Panc1 (cell line): ENCODE measurements at regions not wholly inside any gene's neighbourhood (a gene's known extent, or its start where the extent isn't known, plus 50 kb on each side); places are given as distances from the start of the nearest gene placed in this dataset.

ENCODE experiments used
- ATAC-seq: fragments of 200-7000 bp; cut with Tn5 transposase; 2 replicates; pipeline ENCODE4 v1.9.1; 2020; ENCODE audit warnings: mild to moderate bottlenecking, moderate library complexity
- BruUV-seq: library from RNA; stranded (reverse); fragments of 400-500 nt; replicated peaks from 2 replicates; lab custom pipeline; 2021; lab: Mats Ljungman, UMichigan
- CTCF ChIA-PET: fragments of 300-600 bp; sonication (Branson Sonifier 250); formaldehyde crosslinking; loops from one replicate; lab custom pipeline; 2022; ENCODE audit warnings: antibody characterized with exemption; lab: Charles Lee
- POLR2A ChIA-PET: fragments of 300-600 bp; sonication (Branson Sonifier 250); formaldehyde crosslinking; loops from one replicate; lab custom pipeline; 2022; ENCODE audit warnings: antibody characterized with exemption; lab: Charles Lee
- DNase-seq: peaks from one replicate; pipeline ENCODE4 v3.0.0-alpha.2; 2010; ENCODE audit warnings: low read depth, low spot score
- H3K27ac ChIP-seq: 2 replicates; pipeline ENCODE4 v1.5.1; 2011; ENCODE audit warnings: mild to moderate bottlenecking, low read length, inconsistent platforms
- H3K27me3 ChIP-seq: fragments of 200-500 bp; sonication (Bioruptor generic); 2 replicates; pipeline ENCODE4 v1.6.0; 2014; ENCODE audit warnings: low read length, inconsistent platforms; ENCODE audit not compliant: control insufficient read depth, insufficient read depth
- H3K36me3 ChIP-seq: fragments of 200-500 bp; sonication (Bioruptor generic); 2 replicates; pipeline ENCODE4 v1.5.1; 2014; ENCODE audit warnings: inconsistent platforms, mild to moderate bottlenecking, low read length, moderate library complexity; ENCODE audit not compliant: control insufficient read depth, insufficient read depth
- H3K4me1 ChIP-seq: 2 replicates; pipeline ENCODE4 v1.5.1; 2011; ENCODE audit warnings: inconsistent platforms, mild to moderate bottlenecking, low read length, moderate library complexity; ENCODE audit not compliant: control insufficient read depth, insufficient read depth
- H3K4me3 ChIP-seq, 2 experiments: 2 replicates each; pipeline ENCODE4 v1.5.1; 2011 to 2012; ENCODE audit warnings: low read depth in 2 of 2, low read length in 2 of 2, mild to moderate bottlenecking in 2 of 2, inconsistent platforms in 1 of 2, moderate library complexity in 1 of 2
- H3K9me3 ChIP-seq: fragments of 200-500 bp; sonication (Bioruptor generic); 2 replicates; pipeline ENCODE4 v1.5.1; 2014; ENCODE audit warnings: low read depth, mild to moderate bottlenecking, inconsistent platforms, low read length, moderate library complexity; ENCODE audit not compliant: control insufficient read depth, insufficient read depth
- POLR2AphosphoS5 ChIP-seq: IDR thresholded peaks from 2 replicates; pipeline ENCODE4 v1.6.1; 2012; ENCODE audit warnings: mild to moderate bottlenecking, low read depth, low read length, moderate library complexity
- SIN3A ChIP-seq: IDR thresholded peaks from 2 replicates; pipeline ENCODE4 v1.6.1; 2012; ENCODE audit warnings: low read depth, mild to moderate bottlenecking, low read length, moderate library complexity, borderline replicate concordance; ENCODE audit not compliant: insufficient read depth
- TCF7L2 ChIP-seq: IDR thresholded peaks from 2 replicates; pipeline ENCODE4 v1.6.1; 2011; ENCODE audit warnings: mild to moderate bottlenecking, low read depth, low read length, inconsistent platforms
- in situ Hi-C: cut with HindIII; loops from 2 replicates; pipeline ENCODE4 v1.10.0; 2016; ENCODE audit warnings: low sequenced_read_pairs, low pct_unique_long_range_greater_than_20kb
- intact Hi-C: fragments of 100-400 bp; cut with micrococcal nuclease; formaldehyde crosslinking; loops from one replicate; pipeline ENCODE4 v1.10.0; 2022; ENCODE audit not compliant: unreplicated experiment
- TF ChIP-seq, protein P1 (sequence below), 2 experiments: IDR thresholded peaks; 2 replicates each; pipeline ENCODE4 v1.6.1; 2011 to 2012; ENCODE audit warnings: low read depth in 2 of 2, control low read depth in 1 of 2, low read length in 1 of 2, mild to moderate bottlenecking in 1 of 2, moderate library complexity in 1 of 2; ENCODE audit not compliant: insufficient read depth in 1 of 2

DNA sequence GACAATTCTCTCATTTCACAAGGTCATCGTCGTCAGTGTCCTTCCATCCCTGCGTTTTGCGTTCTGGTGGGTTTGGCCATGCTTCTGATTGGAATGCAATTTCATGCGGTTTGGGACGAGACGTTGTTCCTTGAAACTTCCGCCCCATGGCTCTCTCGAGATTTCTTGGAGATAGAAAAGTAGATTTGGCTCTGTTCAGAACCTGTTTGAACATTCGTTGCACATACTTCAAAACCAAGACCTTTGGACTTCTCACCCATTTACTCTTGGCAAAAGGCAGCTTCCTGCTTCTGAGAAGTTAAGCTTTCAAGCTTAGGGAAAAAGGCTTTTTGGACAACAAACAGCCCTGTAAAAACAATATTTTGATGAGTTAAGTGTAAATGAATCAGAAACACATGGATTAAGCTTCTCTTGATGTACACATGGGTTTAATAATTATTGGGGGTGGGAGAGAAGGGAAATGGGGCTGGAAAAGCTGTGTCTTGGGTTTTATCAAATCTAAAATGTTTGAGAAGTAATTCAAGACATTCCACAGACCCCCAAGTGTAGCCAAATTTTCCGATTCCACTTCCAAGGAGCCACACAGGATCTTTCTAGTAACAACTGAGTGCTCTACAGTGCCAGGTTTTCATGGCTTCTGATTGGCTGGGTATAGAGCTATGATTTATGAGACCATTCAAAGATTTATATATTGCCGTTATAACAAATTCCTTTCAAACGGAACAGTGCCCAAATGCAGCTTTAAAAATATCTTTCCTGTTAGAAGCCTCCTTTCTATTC lies 467.2 kb downstream of the MED13L start:
- no peak for ATAC-seq
- H3K4me1 ChIP-seq = no peaks in the 10 kb centered on the region
- H3K4me3 ChIP-seq = no peak overlapping the region
- no peak overlapping the region for H3K27ac ChIP-seq
- intact Hi-C loops = no loop called here
- BruUV-seq = no TSS peak
- TF ChIP-seq, protein P1, sequence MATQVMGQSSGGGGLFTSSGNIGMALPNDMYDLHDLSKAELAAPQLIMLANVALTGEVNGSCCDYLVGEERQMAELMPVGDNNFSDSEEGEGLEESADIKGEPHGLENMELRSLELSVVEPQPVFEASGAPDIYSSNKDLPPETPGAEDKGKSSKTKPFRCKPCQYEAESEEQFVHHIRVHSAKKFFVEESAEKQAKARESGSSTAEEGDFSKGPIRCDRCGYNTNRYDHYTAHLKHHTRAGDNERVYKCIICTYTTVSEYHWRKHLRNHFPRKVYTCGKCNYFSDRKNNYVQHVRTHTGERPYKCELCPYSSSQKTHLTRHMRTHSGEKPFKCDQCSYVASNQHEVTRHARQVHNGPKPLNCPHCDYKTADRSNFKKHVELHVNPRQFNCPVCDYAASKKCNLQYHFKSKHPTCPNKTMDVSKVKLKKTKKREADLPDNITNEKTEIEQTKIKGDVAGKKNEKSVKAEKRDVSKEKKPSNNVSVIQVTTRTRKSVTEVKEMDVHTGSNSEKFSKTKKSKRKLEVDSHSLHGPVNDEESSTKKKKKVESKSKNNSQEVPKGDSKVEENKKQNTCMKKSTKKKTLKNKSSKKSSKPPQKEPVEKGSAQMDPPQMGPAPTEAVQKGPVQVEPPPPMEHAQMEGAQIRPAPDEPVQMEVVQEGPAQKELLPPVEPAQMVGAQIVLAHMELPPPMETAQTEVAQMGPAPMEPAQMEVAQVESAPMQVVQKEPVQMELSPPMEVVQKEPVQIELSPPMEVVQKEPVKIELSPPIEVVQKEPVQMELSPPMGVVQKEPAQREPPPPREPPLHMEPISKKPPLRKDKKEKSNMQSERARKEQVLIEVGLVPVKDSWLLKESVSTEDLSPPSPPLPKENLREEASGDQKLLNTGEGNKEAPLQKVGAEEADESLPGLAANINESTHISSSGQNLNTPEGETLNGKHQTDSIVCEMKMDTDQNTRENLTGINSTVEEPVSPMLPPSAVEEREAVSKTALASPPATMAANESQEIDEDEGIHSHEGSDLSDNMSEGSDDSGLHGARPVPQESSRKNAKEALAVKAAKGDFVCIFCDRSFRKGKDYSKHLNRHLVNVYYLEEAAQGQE (IDR thresholded peaks at IDR 0.05; ENCODE audit: insufficient read depth in 1 of 2, low read depth in 2 of 2, low read length in 1 of 2) = no peak
- TF ChIP-seq POLR2AphosphoS5 (no peak), SIN3A (no peak), TCF7L2 (no peak)
- ChIA-PET CTCF (no interaction called here), POLR2A (no interaction called here)
- no peaks in the 10 kb centered on the region for H3K36me3 ChIP-seq
- no peak for DNase-seq
- in situ Hi-C loops = no loop called here
- H3K9me3 ChIP-seq = no peaks in the 10 kb centered on the region
- peaks cover 11% of the 10 kb centered on the region for H3K27me3 ChIP-seq

DNA sequence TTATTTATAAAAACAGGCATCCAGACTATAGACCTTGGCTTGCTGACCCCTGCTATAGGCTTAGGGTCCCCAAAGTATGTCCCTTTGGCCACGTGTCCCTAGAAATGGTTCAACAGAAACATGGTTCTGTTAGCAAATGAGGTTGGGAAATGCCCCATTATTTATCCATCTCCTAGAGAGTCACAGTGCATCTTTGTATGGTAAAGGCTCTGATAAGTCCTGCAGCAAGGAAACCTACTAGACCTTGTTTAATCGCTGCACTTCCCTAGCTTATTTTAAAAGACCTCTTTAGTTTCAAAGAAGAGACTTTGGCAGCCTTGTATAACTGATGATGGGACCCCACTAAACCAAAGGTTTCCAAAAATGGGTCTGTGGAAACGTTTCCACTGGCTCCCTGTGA lies 471.5 kb downstream of the MED13L start:
- in situ Hi-C loops = no loop called here
- peaks cover 7% of the 10 kb centered on the region for H3K27me3 ChIP-seq

More for the DNA sequence above, 471.5 kb downstream of the MED13L start:
- no peaks in the 10 kb centered on the region for H3K9me3 ChIP-seq
- intact Hi-C loops = no loop called here
- H3K36me3 ChIP-seq = no peaks in the 10 kb centered on the region
- no peak overlapping the region for H3K4me3 ChIP-seq
- no peak for ATAC-seq
- ChIA-PET CTCF (no interaction called here), POLR2A (interaction anchor here (0.6 kb wide), 1 partner anchor 1765 kb away, joined by 4 read pairs; no protein-coding TSS in a partner anchor)
- BruUV-seq = no TSS peak
- no peak overlapping the region for H3K27ac ChIP-seq
- TF ChIP-seq, protein P1 (IDR thresholded peaks at IDR 0.05; ENCODE audit: insufficient read depth in 1 of 2, low read depth in 2 of 2, low read length in 1 of 2) = no peak
- DNase-seq = no peak
- H3K4me1 ChIP-seq = no peaks in the 10 kb centered on the region
